Peyer's patch (tissue), 4 donors: ENCODE measurements at regions not wholly inside any gene's neighbourhood (a gene's known extent, or its start where the extent isn't known, plus 50 kb on each side); places are given as distances from the start of the nearest gene placed in this dataset.

Experiments used
- DNase-seq, 3 donors: peaks; one replicate each; pipeline ENCODE4 v3.0.0-alpha.2; 2017 to 2019
- H3K27ac ChIP-seq, 4 donors: fragments of 200-600 bp; sonication (generic); one replicate each; pipeline ENCODE4 v1.5.1; 2016 to 2019
- H3K27me3 ChIP-seq, 2 donors: fragments of 200-600 bp; sonication (generic); one replicate each; pipeline ENCODE4 v1.5.1; 2019
- H3K36me3 ChIP-seq, 3 donors: fragments of 200-600 bp; sonication (generic); one replicate each; pipeline ENCODE4 v1.5.1; 2016 to 2019
- H3K4me1 ChIP-seq, 4 donors: fragments of 200-600 bp; sonication (generic); one replicate each; pipeline ENCODE4 v1.5.1; 2016 to 2019
- H3K4me3 ChIP-seq, 4 donors: fragments of 200-600 bp; sonication (generic); 1 replicate in 3 of 4; 2 replicates in 1 of 4; pipeline ENCODE4 v1.5.1; 2016 to 2019; ENCODE audit warnings: mild to moderate bottlenecking in 1 of 4
- H3K9me3 ChIP-seq, 4 donors: fragments of 200-600 bp; sonication (generic); one replicate each; pipeline ENCODE4 v1.5.1; 2016 to 2019; ENCODE audit warnings: mild to moderate bottlenecking in 1 of 4
- CTCF ChIP-seq, 6 experiments: fragments of 450-650 bp in 4 of 6; fragments of 200-600 bp in 2 of 6; sonication (generic) in 1 of 6; IDR thresholded peaks; one replicate each; pipeline ENCODE4 v1.5.1; 2017 to 2019; ENCODE audit warnings: antibody characterized with exemption in 6 of 6, mild to moderate bottlenecking in 3 of 6, moderate library complexity in 1 of 6
- POLR2A ChIP-seq, 2 donors: fragments of 450-650 bp; IDR thresholded peaks; one replicate each; pipeline ENCODE4 v1.5.1; 2017; ENCODE audit warnings: antibody characterized with exemption in 2 of 2, mild to moderate bottlenecking in 2 of 2, moderate library complexity in 2 of 2

GRCh38 chr13:75055296-75055695, 426.7 kb downstream of the TBC1D4 start:
- Histone ChIP-seq H3K27me3 (no peaks in the 10 kb centered on the region), H3K27ac (no peak overlapping the region), H3K4me1 (no peaks in the 10 kb centered on the region), H3K9me3 (no peaks in the 10 kb centered on the region), H3K4me3 (no peak overlapping the region), H3K36me3 (no peaks in the 10 kb centered on the region)
- TF ChIP-seq POLR2A (IDR thresholded peaks at IDR 0.05) (no peak), CTCF (IDR thresholded peaks at IDR 0.05) (no peak)
- no peak for DNase-seq

- TF ChIP-seq CTCF (IDR thresholded peaks at IDR 0.05) (no peak), POLR2A (IDR thresholded peaks at IDR 0.05) (no peak)
- H3K36me3 ChIP-seq: no peaks in the 10 kb centered on the region
- H3K9me3 ChIP-seq: no peaks in the 10 kb centered on the region
- no peaks in the 10 kb centered on the region for H3K4me1 ChIP-seq
- H3K27ac ChIP-seq: no peak overlapping the region
- no peak for DNase-seq
- H3K4me3 ChIP-seq: no peak overlapping the region
- no peaks in the 10 kb centered on the region for H3K27me3 ChIP-seq
These were observed 429.4 kb downstream of the TBC1D4 start for GRCh38 chr13:75052616-75053015.

- Histone ChIP-seq H3K9me3 (no peaks in the 10 kb centered on the region), H3K27ac (no peak overlapping the region), H3K4me1 (no peaks in the 10 kb centered on the region), H3K4me3 (no peak overlapping the region), H3K27me3 (no peaks in the 10 kb centered on the region), H3K36me3 (no peaks in the 10 kb centered on the region)
- no peak for DNase-seq
- TF ChIP-seq POLR2A (IDR thresholded peaks at IDR 0.05): no peak
- TF ChIP-seq CTCF (IDR thresholded peaks at IDR 0.05): no peak
These were observed 431.4 kb downstream of the TBC1D4 start for GRCh38 chr13:75050419-75051046.

GRCh38 chr13:75049735-75050335, 432.1 kb downstream of the TBC1D4 start:
- TF ChIP-seq CTCF (IDR thresholded peaks at IDR 0.05) (no peak), POLR2A (IDR thresholded peaks at IDR 0.05) (no peak)
- Histone ChIP-seq H3K36me3 (no peaks in the 10 kb centered on the region), H3K4me1 (no peaks in the 10 kb centered on the region), H3K9me3 (no peaks in the 10 kb centered on the region), H3K27ac (no peak overlapping the region), H3K4me3 (no peak overlapping the region), H3K27me3 (no peaks in the 10 kb centered on the region)
- DNase-seq: no peak

- H3K4me3 ChIP-seq: no peak overlapping the region
- no peak for DNase-seq
- H3K9me3 ChIP-seq: no peaks in the 10 kb centered on the region
- H3K27ac ChIP-seq: no peak overlapping the region
- no peaks in the 10 kb centered on the region for H3K27me3 ChIP-seq
- no peaks in the 10 kb centered on the region for H3K36me3 ChIP-seq
- no peaks in the 10 kb centered on the region for H3K4me1 ChIP-seq
- TF ChIP-seq CTCF (IDR thresholded peaks at IDR 0.05) (no peak), POLR2A (IDR thresholded peaks at IDR 0.05) (no peak)
These were observed 439.2 kb downstream of the TBC1D4 start for GRCh38 chr13:75042807-75043206.
